SK-N-SH (cell line): ENCODE measurements at regions not wholly inside any gene's neighbourhood (a gene's known extent, or its start where the extent isn't known, plus 50 kb on each side); places are given as distances from the start of the nearest gene placed in this dataset.

Experiments used
- CTCF ChIA-PET: fragments of 300-600, 350-600 bp; formaldehyde crosslinking; extraction: SDS; loops from one replicate; lab custom pipeline; 2021; lab: Yijun Ruan, JAX
- POLR2A ChIA-PET: fragments of 350-600 bp; sonication (Branson Sonifier 250); formaldehyde crosslinking; extraction: SDS; loops from one replicate; lab custom pipeline; 2020; ENCODE audit warnings: antibody characterized with exemption, inconsistent platforms; lab: Yijun Ruan, JAX
- DNase-seq: peaks from one replicate; pipeline ENCODE4 v3.0.0; 2012
- H2AFZ ChIP-seq: fragments of 200-600 bp; sonication (generic); 2 replicates; pipeline ENCODE4 v1.8.1; 2016; ENCODE audit warnings: antibody characterized with exemption, mild to moderate bottlenecking, low read depth
- H3F3A ChIP-seq: fragments of 200-600 bp; sonication (generic); replicated peaks from 2 replicates; pipeline ENCODE3; 2016; ENCODE audit warnings: antibody characterized with exemption, mild to moderate bottlenecking; ENCODE audit not compliant: insufficient read depth
- H3K27ac ChIP-seq, 2 experiments: fragments of 200-500 bp in 1 of 2; fragments of 200-600 bp in 1 of 2; sonication (Bioruptor generic) in 1 of 2; sonication (generic), shearing (Covaris generic) in 1 of 2; 2 replicates each; pipeline versions ENCODE4 v1.5.1 to v1.6.1; 2014 to 2016; ENCODE audit warnings: low read depth in 2 of 2, inconsistent platforms in 1 of 2, low read length in 1 of 2, mild to moderate bottlenecking in 1 of 2, mixed read lengths in 1 of 2
- H3K27me3 ChIP-seq: fragments of 200-600 bp; sonication (generic), shearing (Covaris generic); 2 replicates; pipeline ENCODE4 v1.6.1; 2016; ENCODE audit warnings: mixed run types; ENCODE audit not compliant: insufficient read depth
- H3K36me3 ChIP-seq, 2 experiments: fragments of 200-500 bp in 1 of 2; fragments of 200-600 bp in 1 of 2; sonication (Bioruptor generic) in 1 of 2; sonication (generic) in 1 of 2; replicated peaks in 1 of 2; 2 replicates each; pipeline versions ENCODE3 to v1.5.1; 2014 to 2016; ENCODE audit warnings: low read length in 1 of 2, mild to moderate bottlenecking in 1 of 2; ENCODE audit not compliant: insufficient read depth in 2 of 2, control insufficient read depth in 1 of 2
- H3K4me1 ChIP-seq, 2 experiments: fragments of 200-500 bp in 1 of 2; fragments of 200-600 bp in 1 of 2; sonication (Bioruptor generic) in 1 of 2; sonication (generic), shearing (Covaris generic) in 1 of 2; 2 replicates each; pipeline versions ENCODE4 v1.5.1 to v1.6.1; 2014 to 2016; ENCODE audit warnings: low read depth in 1 of 2, low read length in 1 of 2, mixed run types in 1 of 2; ENCODE audit not compliant: insufficient read depth in 2 of 2, control insufficient read depth in 1 of 2
- H3K4me2 ChIP-seq: fragments of 200-600 bp; sonication (generic), shearing (Covaris generic); 2 replicates; pipeline ENCODE4 v1.6.1; 2017; ENCODE audit warnings: mixed run types
- H3K4me3 ChIP-seq, 2 experiments: fragments of 200-500 bp in 1 of 2; fragments of 200-600 bp in 1 of 2; sonication (Bioruptor generic) in 1 of 2; sonication (generic), shearing (Covaris generic) in 1 of 2; 2 replicates each; pipeline versions ENCODE4 v1.5.1 to v1.8.1; 2014 to 2016; ENCODE audit warnings: low read depth in 2 of 2, inconsistent platforms in 1 of 2, low read length in 1 of 2, mild to moderate bottlenecking in 1 of 2, mixed read lengths in 1 of 2, moderate library complexity in 1 of 2
- H3K79me2 ChIP-seq: fragments of 200-600 bp; sonication (generic); 2 replicates; pipeline ENCODE4 v1.8.1; 2017; ENCODE audit warnings: mild to moderate bottlenecking; ENCODE audit not compliant: insufficient read depth
- H3K9ac ChIP-seq: fragments of 200-600 bp; sonication (generic); 2 replicates; pipeline ENCODE4 v1.6.1; 2017; ENCODE audit warnings: mixed run types
- H3K9me2 ChIP-seq: fragments of 200-600 bp; sonication (generic); 2 replicates; pipeline ENCODE4 v1.6.1; 2017; ENCODE audit warnings: mixed run types
- H3K9me3 ChIP-seq: fragments of 200-600 bp; sonication (generic); 2 replicates; pipeline ENCODE4 v1.6.1; 2017; ENCODE audit warnings: mixed run types, mild to moderate bottlenecking, moderate library complexity
- H4K20me1 ChIP-seq: fragments of 200-600 bp; sonication (generic); 2 replicates; pipeline ENCODE4 v1.6.1; 2017; ENCODE audit warnings: mild to moderate bottlenecking, mixed run types; ENCODE audit not compliant: insufficient read depth
- ELF1 ChIP-seq: IDR thresholded peaks from 2 replicates; pipeline ENCODE4 v1.4.0; 2012
- EP300 ChIP-seq, 2 experiments: IDR thresholded peaks; 2 replicates each; pipeline versions ENCODE4 v1.4.0 to v1.6.1; 2012; ENCODE audit warnings: borderline replicate concordance in 1 of 2, low read depth in 1 of 2, low read length in 1 of 2
- EZH2phosphoT487 ChIP-seq: fragments of 200-600 bp; sonication (generic); IDR thresholded peaks from 2 replicates; pipeline ENCODE4 v1.6.1; 2017; ENCODE audit warnings: low read depth, mixed run types, mild to moderate bottlenecking, antibody characterized with exemption, moderate library complexity, borderline replicate concordance
- FOXM1 ChIP-seq: IDR thresholded peaks from 2 replicates; pipeline ENCODE4 v1.4.0; 2012; ENCODE audit warnings: low read depth, mild to moderate bottlenecking
- GABPA ChIP-seq: IDR thresholded peaks from 2 replicates; pipeline ENCODE4 v1.4.0; 2012; ENCODE audit warnings: low read depth, mild to moderate bottlenecking
- JUND ChIP-seq: IDR thresholded peaks from 2 replicates; pipeline ENCODE4 v1.4.0; 2012
- MAX ChIP-seq: IDR thresholded peaks from 2 replicates; pipeline ENCODE4 v1.4.0; 2012; ENCODE audit warnings: low read depth
- MEF2A ChIP-seq: IDR thresholded peaks from 2 replicates; pipeline ENCODE4 v1.4.0; 2012; ENCODE audit warnings: low read depth, borderline replicate concordance
- NFIC ChIP-seq: IDR thresholded peaks from 2 replicates; pipeline ENCODE4 v1.4.0; 2012; ENCODE audit warnings: borderline replicate concordance
- NRF1 ChIP-seq: IDR thresholded peaks from 2 replicates; pipeline ENCODE4 v1.6.1; 2012; ENCODE audit warnings: low read depth, mild to moderate bottlenecking, low read length
- RCOR1 ChIP-seq: fragments of 150-350 bp; IDR thresholded peaks from 2 replicates; pipeline ENCODE4 v1.6.1; 2017; ENCODE audit warnings: antibody characterized with exemption, low read length
- SMC3 ChIP-seq: IDR thresholded peaks from 2 replicates; pipeline ENCODE4 v1.6.1; 2012; ENCODE audit warnings: low read depth, low read length, improper control_type of control experiment
- TEAD4 ChIP-seq: IDR thresholded peaks from 2 replicates; pipeline ENCODE4 v1.4.0; 2012; ENCODE audit warnings: mild to moderate bottlenecking, borderline replicate concordance; ENCODE audit not compliant: insufficient read depth
- YY1 ChIP-seq: IDR thresholded peaks from 2 replicates; pipeline ENCODE4 v1.4.0; 2012; ENCODE audit warnings: low read depth, mild to moderate bottlenecking
- ZBTB33 ChIP-seq: IDR thresholded peaks from 2 replicates; pipeline ENCODE4 v1.4.0; 2012; ENCODE audit warnings: low read depth, borderline replicate concordance
- WGBS: methylation state at CpG from one replicate; pipeline ENCODE4 v1.1.6; 2017; ENCODE audit warnings: low lambda C conversion rate; 5-methylcytosine and 5-hydroxymethylcytosine counted together
- TF ChIP-seq, protein P1 (sequence below): fragments of 150-350 bp; IDR thresholded peaks from 2 replicates; pipeline ENCODE4 v1.6.1; 2017; ENCODE audit warnings: antibody characterized with exemption, low read length, low read depth, borderline replicate concordance
- TF ChIP-seq, protein P2 (sequence below): IDR thresholded peaks from 2 replicates; pipeline ENCODE4 v1.4.0; 2012; ENCODE audit warnings: low read depth, borderline replicate concordance

GRCh38 chr17:5783851-5784250 is 199.5 kb upstream of the NLRP1 start:
- ChIA-PET POLR2A (no interaction called here), CTCF (interaction anchor here (0.8 kb wide), 1 partner anchor 10 kb away, joined by 3 read pairs; no protein-coding TSS in a partner anchor)
- Histone ChIP-seq H3K27ac (no peak overlapping the region), H3K9me3 (no peaks in the 10 kb centered on the region), H3K9me2 (no peaks in the 10 kb centered on the region), H4K20me1 (no peaks in the 10 kb centered on the region), H3K36me3 (no peaks in the 10 kb centered on the region), H2AFZ (no peak overlapping the region), H3K27me3 (no peaks in the 10 kb centered on the region), H3K4me1 (peaks cover 0 to 5% of the 10 kb centered on the region in 2 experiments; a peak in 1 of 4 replicates), H3K4me2 (no peak overlapping the region), H3F3A (peaks cover 7% of the 10 kb centered on the region), H3K79me2 (no peaks in the 10 kb centered on the region), H3K9ac (no peak overlapping the region), H3K4me3 (no peak overlapping the region)
- TF ChIP-seq MAX (no peak), EP300 (IDR thresholded peaks at IDR 0.05; ENCODE audit: borderline replicate concordance in 1 of 2, low read depth in 1 of 2, low read length in 1 of 2) (no peak), MEF2A (no peak), TEAD4 (no peak), RCOR1 (no peak), GABPA (no peak), YY1 (no peak), ELF1 (no peak), NRF1 (no peak), ZBTB33 (no peak), SMC3 (no peak), EZH2phosphoT487 (no peak), FOXM1 (no peak), NFIC (no peak), JUND (no peak)
- TF ChIP-seq, protein P1, sequence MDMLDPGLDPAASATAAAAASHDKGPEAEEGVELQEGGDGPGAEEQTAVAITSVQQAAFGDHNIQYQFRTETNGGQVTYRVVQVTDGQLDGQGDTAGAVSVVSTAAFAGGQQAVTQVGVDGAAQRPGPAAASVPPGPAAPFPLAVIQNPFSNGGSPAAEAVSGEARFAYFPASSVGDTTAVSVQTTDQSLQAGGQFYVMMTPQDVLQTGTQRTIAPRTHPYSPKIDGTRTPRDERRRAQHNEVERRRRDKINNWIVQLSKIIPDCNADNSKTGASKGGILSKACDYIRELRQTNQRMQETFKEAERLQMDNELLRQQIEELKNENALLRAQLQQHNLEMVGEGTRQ: no peak
- TF ChIP-seq, protein P2, sequence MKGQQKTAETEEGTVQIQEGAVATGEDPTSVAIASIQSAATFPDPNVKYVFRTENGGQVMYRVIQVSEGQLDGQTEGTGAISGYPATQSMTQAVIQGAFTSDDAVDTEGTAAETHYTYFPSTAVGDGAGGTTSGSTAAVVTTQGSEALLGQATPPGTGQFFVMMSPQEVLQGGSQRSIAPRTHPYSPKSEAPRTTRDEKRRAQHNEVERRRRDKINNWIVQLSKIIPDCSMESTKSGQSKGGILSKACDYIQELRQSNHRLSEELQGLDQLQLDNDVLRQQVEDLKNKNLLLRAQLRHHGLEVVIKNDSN: no peak
- WGBS: 51% methylated on average over 3 of the region's 3 CpGs
- no peak for DNase-seq
